ENCODE measurements at regions not wholly inside any gene's neighbourhood (a gene's known extent, or its start where the extent isn't known, plus 50 kb on each side); places are given as distances from the start of the nearest gene placed in this dataset.

DNA sequence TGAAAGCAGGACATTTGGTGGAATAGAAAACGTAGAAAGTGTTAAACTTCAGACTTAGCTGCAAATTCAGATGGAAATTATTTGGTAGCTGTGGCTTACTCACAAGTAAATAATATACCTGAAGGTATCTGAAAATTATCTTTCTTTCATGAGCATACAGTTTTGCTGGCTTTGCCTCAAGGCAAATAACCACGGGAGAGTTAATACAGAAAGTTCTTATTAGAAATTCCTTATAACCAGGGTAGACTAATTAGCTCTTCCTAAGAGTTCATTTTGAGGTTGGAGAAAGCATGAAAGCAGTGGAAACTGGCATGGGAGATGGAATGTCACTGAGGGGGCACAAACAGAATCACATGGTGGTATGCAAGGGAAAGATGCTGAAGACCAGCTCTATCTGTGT lies 217.5 kb downstream of the CD83 start:
- no peak for DNase-seq

DNA sequence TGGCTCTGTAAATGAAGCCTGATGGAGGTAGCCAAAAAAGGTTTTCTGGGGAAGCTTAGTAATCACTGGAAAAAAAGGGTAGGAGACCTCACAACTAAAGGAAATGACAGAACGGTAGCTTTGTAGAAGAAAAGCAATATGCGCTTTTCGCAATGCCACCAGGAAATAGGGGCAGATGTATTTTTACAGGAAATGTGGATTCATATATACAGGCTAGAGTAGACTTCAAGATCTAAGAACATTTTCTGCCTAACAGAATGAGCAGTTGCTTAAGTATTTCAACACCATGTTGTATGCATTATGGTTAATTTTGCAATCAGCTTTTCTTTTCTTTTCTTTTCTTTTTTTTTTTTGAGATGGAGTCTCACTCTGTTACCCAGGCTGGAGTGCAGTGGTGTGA lies 219.6 kb downstream of the CD83 start:
- DNase-seq: no peak

DNA sequence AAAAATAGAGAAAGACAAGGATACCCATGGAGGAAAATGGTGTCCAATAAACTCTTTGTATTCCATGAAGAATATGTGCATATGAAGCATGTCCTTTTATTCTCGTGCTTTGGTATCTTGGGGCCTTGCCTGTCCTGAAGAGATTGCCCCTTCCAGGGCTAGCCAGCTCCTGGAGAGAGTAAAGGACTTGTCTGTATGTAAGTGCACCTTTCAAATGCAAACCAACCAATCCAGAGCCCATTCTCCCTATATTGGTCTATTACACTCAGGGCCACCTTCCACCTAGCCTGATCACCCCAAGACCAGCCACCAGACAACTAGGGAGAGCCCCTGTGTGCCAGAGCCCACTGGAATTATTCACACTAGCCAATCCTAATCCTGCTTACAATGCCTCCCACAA lies 221.6 kb downstream of the CD83 start:
- DNase-seq: no peak

- DNase-seq: no peak
Measured at GRCh38 chr6:14339711-14340584, 222.4 kb downstream of the CD83 start.

DNA sequence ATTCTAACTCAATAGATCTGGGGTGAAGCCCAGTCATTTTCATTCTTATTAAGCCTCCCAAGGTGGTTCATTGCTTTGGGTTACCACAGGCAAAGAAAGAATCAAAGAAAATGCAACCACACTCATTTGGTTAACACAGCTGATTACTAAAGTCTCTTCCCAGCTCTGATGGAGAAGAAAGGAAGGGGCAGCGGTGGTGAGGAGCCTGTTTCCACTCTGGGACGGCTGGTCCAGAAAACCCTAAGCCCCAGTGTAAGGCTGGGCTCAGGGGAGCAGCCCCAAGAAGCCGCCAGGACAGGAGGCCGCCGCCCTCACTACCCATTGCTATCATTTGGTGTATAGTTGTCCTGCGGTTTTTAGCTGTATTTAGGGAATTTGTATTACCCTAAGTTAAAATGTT lies 226.9 kb downstream of the CD83 start:
- no peak for DNase-seq

DNA sequence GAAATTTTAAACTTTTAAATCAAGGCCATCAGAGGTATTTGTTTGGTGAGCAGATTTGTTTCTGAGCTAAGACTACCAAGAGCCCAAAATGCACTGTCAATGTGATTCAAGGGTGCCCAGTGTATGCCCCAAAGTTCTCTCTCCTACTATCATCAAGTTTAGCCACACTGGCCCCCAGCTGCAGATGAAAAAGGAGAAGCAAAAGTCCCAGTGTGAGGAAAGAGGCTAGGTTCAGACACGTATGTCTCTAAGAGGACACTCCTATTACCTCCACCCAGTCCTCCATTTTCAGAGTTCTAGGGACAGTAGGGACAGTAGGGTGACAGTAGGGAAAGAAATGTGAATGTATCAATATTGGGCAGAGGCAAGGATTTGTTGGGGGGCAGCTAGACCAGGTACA lies 230.8 kb downstream of the CD83 start:
- DNase-seq: no peak

- no peak for DNase-seq
Measured at GRCh38 chr6:14349507-14349906, 231.9 kb downstream of the CD83 start.

- DNase-seq: no peak
Measured at GRCh38 chr6:14350210-14350609, 232.6 kb downstream of the CD83 start.

DNA sequence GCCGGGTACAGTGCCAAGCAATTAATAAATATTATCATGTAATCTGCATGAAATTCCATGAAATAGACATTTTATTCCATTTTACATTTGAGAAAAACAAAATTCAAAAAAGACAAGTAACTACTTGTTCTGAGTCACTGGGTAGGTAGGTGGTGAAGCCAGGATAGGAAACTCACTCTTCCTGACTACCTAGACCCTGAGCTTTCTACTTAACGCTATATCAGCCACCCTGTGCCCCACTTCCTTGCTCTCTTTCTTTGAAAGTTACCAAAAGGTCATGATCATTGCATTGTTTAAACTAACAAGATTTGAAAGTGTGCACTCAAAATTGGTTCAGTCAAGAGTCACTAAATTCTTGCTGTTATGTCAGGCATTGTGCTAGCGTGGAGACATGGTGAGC lies 235.7 kb downstream of the CD83 start:
- no peak for DNase-seq

GRCh38 chr6:14353798-14354197 lies 236.2 kb downstream of the CD83 start:
- DNase-seq: no peak

- peak; percentile 36 for DNase-seq
Measured at GRCh38 chr6:14354919-14355572, 237.5 kb downstream of the CD83 start.

- no peak for DNase-seq
Measured at GRCh38 chr6:14359438-14359837, 241.9 kb downstream of the CD83 start.

DNA sequence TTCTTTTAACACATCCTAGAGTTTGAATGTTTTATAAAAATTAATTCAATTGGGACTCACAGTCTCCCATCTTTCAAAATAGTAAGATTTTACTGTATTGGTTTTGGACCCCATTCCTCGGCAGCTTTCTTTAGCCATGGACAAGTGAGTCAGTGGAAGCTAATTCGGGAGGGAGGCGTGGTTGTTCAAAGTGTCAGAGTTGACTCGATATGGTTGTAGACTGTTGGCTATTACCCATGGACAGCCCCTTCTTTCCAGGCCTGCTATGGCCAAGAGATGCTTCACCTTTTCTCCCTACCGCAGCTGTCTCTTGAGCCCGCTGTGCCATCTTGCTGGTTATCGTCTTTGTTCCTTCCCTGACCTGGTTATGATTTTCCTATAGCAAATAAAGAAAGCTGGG lies 243.0 kb downstream of the CD83 start:
- DNase-seq: no peak

GRCh38 chr6:14361297-14361696 lies 243.7 kb downstream of the CD83 start:
- no peak for DNase-seq

- no peak for DNase-seq
Measured at GRCh38 chr6:14361956-14362587, 244.5 kb downstream of the CD83 start.

- DNase-seq: no peak
Measured at GRCh38 chr6:14364370-14364769, 246.8 kb downstream of the CD83 start.

GRCh38 chr6:14365393-14365792 lies 247.8 kb downstream of the CD83 start:
- DNase-seq: no peak

DNA sequence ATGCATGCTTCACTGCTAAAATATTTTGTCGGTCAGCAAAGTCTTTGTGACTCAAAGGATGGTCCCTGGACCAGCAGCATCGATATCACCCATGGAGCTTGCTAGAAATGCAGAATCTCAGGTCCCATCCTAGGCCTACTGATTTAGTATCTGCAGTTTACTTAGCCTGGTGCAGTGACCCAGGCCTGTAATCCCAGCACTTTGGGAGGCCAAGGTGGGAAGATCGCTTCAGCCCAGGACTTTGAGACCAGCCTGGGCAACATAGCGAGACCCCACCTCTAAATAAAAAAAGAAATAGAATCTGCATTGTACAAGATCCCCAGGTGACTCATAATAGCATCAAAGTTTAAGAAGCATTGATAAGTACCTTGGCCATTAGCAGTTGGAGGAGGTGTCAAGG lies 248.7 kb downstream of the CD83 start:
- no peak for DNase-seq

- DNase-seq: no peak
Measured at GRCh38 chr6:14366872-14367271, 249.3 kb downstream of the CD83 start.

GRCh38 chr6:14367296-14367695 lies 249.7 kb downstream of the CD83 start:
- no peak for DNase-seq

DNA sequence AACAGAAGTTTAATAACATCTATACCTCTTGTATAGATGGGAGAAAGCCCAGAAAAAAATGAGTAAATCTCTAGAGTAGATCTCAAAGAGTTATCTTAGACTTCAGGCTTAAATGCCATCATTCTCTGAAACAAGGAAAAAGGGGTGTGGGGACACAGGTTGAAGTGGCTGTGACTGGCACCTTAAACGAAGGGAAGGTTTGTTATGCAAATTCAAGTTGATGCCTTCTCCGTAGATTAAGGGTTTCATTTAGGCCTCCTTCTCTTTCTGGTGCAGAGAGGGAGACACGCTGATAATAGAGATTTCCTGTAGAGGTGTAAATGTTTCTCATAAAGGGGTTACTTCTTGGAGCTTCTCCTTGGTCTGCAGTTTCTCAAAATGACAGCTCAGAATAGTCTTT lies 252.1 kb downstream of the CD83 start:
- DNase-seq: no peak

DNA sequence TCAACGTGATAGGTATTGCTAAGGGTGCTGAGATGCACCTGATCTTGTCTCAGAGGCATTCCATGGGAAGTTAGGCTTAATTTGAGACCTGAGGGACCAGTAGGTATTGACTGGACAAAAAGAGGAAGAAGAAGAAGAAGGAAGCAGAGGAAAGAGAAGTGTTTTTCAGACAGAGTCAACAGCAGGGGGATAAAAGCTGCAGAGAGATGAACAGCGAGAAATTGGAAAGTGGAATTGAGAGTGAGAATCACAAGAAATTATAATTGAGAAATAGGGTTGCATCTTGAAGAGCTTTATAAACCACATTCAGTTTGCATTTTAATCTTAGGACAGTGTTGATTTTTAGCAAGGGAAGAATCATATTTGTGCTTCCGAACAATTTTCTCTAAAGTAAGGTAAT lies 254.0 kb downstream of the CD83 start:
- DNase-seq: no peak

DNA sequence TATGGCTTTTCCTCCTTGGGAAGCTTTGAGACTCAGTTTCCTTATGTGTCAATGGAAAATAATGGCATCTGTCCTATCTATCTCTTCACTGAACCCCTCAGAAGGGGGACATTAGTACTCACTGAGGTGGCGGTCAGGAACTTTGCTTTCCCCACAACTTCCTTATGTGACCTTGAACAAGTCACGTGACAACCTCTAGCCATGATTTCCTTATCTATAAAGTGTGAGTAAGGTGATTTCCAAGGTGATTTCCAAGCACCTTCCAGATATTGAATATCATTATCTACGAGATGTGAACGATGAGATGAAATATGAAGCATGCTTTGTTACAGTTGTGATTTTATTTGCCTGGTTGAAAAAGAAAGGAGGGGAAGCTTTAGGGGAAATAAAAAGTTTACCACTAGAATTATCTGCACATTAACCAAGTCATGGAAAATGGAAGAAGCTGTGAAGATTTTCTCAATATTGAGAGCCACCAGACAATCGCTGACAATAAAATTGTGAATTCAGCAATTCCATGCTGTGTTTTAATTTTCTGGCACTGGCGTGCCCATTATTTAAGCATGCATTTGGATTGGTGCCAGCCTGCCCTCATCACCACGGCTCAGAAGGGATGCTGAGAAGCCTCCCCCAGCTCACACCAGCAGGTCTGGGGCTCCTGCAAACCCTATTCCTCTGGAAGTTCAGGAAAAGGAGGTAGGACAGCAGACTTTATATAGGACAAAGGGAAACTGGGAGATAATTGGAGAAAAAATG lies 255.3 kb downstream of the CD83 start:
- no peak for DNase-seq

Measured in stimulated activated CD4-positive, alpha-beta T cell treated with anti-CD3 and anti-CD28 coated beads, Interleukin-4, amount 100 ng/mL, for 24 hours (primary cell).